Eye (tissue), 1 donor: ENCODE measurements at regions not wholly inside any gene's neighbourhood (a gene's known extent, or its start where the extent isn't known, plus 50 kb on each side); places are given as distances from the start of the nearest gene placed in this dataset.
"Not testable (repeated sequence)": the region's sequence is repeated elsewhere in the genome, so short reads cannot be mapped to it uniquely, and the experiment has no call there.

Experiments
- DNase-seq: peaks from one replicate; pipeline ENCODE4 v3.0.0-alpha.2; 2015

DNA sequence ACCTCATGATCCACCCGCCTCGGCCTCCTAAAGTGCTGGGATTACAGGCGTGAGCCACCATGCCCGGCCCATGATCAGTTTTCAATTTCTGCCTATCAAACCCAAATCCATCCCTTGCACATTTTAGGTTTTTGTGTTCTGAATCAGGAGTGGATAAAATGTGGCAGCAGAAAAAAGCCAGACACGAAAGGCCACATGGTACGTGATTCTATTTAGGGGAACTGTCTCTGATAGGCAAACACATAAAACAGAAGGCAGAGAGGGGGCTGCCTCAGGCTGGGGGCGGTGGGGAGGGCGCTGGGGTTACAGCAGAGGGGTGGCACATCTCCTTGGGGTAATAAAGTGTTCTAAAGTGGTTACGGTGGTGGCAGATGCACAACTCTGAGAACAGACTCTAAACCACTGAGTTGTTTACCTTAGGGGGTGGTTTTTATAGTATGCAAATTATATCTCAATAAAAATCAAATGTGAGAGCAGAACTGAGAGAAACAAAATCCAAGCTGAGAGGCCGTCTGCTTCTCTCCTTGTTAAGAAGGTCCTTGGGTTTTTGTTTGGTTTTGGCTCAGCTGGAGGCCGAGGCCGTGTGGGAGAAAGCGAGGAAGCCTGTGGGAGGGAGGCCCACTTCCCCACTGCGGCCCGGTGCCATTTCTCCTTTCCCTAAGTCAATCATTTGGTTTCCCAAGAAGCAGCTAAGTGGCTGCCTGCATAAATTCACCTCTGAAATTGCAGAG, 78.0 kb downstream of the SOWAHC start:
- DNase-seq, result no peak

DNA sequence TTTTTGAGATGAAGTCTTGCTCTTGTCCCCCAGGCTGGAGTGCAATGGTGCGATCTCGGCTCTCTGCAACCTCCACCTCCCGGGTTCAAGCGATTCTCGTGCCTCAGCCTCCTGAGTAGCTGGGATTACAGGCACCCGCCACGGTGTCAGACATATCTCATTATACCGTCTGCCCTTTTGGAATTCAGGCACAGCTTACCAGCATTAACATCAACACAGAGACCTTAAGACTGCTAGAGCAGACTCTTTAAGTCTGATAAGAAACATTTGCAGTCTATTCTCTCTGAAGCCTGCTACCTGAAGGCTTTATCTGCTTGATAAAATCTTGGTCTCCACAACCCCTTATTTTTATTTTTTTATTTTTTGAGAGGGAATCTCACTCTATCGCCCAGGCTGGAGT, 78.7 kb downstream of the SOWAHC start:
- not testable (repeated sequence) for DNase-seq

DNA sequence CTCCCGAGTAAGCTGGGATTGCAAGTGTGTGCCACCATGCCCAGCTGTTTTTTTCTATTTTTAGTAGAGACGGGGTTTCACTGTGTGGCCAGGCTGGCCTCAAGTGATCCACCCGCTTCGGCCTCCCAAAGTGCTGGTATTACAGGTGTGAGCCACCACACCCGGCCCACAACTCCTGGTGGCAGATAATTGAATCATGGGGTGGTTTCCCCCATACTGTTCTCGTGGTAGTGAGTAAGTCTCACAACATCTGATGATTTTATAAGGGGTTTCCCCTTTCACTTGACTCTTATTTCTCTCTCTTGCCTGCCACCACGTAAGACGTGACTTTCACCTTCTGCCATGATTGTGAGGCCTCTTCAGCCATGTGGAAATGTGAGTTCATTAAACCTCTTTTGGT, 79.1 kb downstream of the SOWAHC start:
- DNase-seq, result not testable (repeated sequence)

DNA sequence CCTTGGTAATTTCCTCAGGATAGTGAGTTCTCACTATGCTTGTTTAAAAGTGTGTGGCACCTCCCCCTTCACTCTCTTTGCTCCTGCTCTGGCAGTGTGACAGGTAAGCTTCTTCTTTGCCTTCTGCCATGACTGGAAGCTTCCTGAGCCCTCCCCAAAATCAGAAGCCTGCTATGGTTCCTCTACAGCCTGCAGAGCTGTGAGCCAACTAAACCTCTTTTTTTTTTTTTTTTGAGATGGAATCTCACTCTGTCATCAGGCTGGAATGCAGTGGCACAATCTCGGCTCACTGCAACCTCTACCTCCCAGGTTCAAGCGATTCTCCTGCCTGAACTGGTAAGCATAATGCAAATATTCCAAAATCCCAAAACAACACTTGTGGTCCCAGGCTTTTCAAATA, 80.0 kb downstream of the SOWAHC start:
- no peak for DNase-seq

DNA sequence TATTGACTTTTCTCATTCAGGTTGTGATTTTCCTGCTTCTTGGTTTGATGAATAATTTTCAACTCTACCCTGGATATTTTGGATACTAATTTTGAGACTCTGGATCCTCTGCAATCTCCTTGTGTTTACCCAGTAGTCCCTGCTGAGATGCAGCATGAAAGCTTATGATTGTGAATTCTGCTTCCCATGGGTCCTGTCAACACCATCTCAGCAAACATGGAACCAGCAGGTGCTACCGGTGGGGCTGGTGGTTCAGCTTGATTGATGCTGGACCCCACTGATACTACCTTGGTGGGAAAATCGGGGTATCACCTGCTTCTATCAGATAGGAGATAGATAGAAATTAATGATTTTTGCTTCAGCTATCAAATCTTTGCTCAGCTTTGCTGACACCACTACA, 81.1 kb downstream of the SOWAHC start:
- no peak for DNase-seq

DNA sequence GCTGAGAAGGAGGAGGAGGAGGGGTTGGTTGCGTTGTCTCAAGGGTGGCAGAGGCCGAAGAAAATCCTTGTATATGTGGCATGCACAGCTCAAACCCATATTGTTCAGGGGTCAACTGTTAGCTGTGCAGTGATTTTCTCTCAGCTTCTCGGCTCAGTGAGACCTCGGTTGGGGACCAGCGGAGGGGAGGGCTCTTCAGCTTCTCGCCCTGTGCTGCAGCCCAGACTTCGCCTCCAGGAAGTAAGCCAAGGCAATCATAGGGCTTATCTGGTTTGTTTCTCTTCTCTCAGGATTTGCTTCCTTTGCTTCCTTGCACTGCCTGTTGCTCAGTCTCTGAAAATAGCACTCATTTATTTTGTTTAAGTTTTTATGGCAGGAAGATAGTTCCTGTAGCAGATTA, 85.5 kb downstream of the SOWAHC start:
- DNase-seq, result peak; percentile 56

DNA sequence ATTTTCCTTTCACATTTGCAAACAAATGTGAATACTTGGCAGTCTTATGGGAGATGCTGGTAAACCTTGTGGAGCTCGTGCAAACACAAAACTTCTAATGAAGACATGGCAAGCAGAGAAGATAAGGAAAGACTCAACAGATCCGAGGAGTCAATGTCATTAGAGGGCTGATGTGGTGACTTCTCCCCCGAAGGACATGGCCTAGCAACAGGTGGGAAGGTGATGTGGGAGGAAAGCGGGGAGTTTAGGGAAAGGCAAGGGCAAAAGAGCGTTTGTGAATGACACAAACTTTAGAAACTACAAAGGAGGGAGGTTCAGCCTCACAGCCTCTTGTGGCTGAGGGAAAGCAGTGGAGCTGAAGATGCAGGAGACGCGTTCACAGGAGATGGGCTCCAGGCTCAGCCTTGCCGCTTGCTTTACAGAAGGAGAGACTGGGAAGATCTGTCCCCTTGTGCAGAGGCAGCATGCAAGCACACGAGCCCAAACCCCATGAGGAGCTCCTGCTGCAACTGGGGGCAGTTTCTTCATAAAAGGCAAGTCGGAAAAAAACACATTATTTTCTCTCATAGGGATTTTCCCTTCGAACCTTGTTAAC, 86.6 kb downstream of the SOWAHC start:
- no peak for DNase-seq

DNA sequence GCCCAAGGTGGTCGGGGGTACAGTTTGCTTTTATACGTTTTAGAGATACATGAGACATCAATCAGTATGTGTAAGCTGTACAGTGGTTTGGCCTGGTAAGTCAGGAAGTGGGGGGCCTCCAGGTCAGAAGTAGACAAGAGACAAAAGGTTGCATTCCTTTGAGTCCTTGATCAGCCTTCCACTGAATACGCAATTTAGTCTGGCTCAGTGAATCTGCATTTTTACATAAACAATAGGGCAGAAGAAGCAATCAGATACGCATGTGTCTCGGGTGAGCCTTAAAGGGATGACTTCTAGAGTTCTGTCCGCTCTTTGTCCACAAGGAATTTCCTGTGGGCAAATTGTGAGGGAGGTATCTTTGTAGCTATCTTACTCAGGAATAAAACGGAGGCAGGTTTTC, 87.2 kb downstream of the SOWAHC start:
- DNase-seq, result no peak

DNA sequence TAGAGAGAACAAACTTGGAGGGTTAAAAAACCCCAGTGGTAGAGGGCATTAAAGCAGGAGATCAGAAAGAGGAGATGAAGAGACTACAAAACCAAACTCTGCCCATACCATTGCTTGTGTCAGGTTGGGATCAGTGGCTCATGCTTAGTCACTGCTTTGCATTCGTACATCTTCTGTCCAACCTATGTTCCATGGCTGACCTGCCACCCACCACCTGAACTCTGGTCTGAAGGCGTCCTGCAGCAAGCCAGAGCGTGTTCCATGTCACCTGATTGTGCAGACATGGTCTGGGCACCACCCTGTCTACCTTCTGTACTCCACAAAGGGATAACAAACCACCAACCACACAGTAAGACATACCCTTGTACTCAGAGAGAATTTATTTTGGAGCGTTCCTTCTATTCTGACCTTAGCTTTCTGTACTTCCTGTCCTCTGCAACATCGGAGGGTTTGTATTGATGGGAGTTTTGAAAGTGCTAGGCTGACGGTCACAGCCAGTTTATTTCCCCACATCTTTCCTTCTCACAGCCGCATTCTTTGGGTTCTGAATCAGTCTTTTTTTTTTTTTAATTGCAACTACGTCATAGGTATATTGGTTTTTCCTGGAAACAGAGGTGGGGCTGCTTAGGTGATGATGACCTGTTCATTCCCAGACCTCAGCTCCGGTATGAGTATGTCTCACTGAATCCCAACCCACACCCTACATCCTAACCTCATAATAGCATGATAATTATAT, 88.3 kb downstream of the SOWAHC start:
- no peak for DNase-seq

DNA sequence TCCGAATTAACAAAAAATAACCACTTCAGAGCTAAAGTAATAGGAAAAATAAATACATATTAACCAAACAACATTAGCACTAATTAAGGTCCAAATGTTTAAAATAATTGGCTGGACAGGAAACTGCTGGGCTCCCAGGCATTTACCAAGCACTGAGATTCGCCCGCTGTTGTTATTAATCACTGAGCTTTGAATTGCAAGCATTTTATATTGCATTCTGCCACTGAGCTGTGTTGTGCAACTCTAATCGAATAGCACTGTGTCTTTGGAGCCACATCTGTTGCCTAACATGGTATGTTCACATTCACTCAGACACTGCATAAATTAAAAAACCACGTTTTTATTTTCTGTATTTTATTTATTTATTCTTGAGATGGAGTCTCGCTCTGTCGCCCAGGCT, 88.9 kb downstream of the SOWAHC start:
- no peak for DNase-seq

DNA sequence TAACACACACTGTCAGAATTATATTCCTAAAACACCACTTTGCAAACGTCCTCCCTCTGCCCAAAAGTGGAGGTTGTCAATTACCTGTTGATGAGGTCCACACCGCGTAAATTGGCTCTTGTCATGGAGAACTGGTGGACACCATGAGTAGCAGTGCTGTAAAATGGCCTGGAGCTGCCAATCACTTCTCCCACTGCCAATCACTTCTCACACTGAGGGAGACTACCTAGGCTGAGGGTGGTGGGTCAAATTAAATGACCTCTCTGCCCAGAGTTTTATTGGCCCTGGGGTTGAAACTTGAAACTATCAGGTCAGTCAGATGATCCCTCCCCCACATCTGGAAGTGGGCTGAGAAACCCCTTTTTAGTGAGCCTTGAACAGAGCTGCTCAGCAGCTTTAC, 89.6 kb downstream of the SOWAHC start:
- DNase-seq, result no peak

DNA sequence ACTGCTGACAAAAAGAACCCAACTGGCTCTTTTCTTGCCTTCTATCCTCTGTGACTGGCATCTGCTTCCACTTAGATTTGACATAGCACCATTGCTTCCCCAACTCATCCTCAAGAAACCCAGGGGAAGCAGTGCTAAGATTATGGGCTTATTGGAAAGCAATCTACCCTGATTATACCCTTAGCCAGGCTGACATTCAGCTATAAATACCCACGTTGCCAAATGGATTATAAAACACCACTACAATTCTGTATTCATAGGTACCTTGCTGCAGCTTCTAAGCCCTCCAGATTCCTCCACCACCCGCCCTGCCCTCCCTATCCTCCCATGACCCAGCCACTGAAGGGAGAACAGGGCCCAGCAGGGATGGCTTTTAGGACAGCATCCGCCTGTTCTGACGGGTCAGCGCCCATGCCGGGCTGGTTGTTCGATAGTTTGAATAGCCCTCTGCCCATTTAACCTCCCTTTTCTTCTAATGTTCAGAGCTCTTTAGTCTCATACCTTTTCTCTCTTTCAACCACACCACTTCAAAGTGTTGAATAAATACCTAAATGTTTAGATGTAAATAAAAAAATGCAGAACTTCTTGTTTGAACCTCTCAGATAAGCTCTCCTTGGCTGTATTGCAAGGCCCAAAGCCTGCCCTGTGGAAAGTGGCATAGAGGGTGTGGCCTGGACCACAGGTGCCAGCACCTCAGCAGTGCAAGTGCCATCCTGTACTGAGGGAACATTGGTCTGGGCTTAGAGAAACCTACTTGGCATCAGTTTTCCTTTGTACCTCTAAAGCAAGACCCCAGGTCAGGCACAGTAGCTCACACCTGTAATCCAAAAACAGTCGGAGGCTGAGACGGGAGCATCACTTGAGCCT, 86.6 kb upstream of the RGPD5 start:
- no peak for DNase-seq

DNA sequence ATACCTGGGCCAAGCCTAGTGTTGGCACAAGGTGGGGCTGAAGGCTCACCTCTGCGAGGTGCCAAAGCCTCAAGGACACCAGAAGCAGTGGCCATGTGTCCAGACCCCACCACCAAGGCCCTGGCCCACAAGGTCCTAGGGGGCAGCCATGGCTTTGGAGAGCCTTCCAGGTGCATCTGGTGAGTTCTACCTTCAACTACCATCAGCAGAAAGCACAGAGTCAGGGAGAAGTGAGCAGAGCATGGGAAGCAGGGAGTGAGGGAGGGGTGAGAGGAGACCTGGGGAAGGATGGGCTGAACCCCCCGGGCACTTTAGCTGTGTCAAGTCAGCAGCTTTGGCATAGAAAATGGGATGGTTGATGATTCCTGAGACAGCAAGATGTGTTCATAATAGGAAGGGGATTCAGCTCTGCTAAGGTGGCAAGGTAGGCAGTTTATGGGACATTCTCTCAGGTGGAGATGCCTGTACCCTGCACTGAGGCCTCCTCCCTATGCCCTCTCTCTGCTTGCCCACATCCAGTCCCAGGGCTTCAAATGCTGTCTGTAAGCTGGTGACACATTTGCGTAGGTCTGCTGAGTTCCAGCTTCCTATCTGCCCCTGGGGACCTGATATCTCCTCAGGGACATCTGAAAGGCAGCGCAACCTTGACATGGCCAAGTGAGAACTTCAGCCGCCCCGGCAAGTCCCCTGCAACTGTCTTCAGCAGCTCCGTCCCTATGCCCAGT, 83.4 kb upstream of the RGPD5 start:
- DNase-seq, result no peak

DNA sequence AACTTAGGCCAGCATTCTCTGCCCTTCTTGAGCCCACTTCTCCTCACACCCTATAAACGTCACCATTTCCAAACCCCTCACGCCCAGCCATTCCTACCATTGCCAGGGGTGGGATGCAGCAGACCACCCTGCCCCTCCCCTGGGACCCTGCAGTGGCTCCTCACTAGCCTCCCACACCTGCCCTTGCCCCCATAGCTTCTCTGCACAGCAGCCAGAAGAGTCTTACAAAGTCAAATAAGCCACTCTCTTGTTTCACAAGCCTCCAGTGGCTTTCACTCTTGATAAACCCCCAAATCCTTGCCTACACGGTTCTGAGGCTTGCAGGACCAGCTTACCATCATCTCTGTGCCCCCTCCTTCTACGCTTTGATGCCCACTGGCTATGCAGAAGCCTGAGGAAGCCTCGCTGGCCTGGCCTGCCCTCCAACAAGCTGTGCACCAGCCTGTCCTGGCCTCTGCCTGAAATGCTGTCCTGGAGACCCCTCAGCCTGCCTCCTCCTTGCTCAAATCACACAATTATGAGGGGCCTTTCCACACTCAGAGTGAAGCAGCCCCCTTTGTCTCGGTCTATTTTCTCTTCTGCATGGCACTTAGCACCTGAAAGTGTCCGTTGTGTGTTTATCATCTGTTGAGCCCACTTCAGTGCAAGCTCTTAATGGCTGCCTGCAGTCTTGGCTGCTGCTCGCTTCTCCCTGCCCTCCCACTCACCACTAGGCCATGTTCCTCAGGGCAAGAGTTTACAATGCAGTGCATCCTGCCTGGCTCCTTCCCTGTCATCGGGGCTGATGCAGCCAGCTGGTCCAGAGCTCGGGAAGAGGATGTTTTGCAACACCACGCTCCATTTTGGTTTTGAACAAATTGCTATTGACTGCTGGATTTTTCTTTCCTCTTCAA, 82.6 kb upstream of the RGPD5 start:
- DNase-seq, result no peak

DNA sequence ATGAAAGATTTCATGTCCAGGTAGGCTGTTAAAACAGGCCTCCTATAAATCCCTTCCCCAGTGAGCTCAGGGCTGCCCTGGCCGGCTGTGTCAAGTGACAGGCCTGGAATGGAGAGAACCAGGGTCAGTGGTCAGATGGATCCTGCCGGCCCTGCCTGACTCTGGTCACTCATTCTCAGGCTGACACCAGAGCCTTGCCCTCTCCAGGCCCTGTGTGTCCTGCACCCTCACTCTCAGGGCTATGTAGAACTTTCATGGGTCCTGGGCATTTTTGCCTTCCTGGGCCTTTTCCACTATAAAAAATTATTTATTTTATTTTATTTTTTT, 82.0 kb upstream of the RGPD5 start:
- no peak for DNase-seq

DNA sequence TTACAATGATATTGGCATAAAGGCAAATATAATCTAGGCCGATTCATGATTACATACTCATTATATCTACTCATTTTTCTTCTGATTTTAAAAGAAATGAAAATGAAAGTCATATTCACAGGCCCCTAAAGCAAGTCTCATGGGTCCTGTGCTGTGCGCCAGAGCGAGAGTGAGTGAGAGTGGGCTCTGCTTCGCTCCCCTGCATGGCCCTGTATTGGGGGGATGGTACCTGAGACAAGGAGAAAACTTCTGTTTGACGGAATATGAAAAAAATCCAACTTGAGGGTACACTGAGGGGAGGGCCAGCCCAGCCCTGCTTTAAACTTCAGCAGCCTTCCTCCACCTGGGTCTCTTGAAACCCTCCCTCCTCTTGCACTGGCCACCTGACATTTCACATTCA, 81.4 kb upstream of the RGPD5 start:
- DNase-seq, result no peak

DNA sequence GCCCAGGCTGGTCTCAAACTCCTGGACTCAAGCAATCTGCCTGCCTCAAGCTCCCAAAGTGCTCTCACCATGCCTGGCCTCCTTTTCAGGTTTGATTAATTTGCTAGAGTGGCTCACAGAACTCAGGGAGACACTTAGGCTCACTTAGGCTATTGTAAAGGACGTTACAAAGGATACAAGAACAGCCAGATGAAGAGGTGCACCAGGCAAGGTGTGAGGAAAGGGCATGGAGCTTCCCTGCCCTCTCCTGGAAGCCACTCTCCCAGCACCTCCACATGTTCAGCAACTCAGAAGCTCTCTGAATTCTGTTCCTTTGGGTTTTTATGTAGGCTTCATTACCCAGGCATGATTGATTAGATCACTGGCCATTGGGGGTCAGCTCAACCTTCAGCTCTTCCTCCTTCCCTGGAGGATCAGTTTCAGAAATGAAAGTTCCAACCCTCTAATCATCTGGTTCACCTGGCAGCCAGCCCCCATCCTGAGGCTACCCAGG, 78.7 kb upstream of the RGPD5 start:
- DNase-seq, result no peak

DNA sequence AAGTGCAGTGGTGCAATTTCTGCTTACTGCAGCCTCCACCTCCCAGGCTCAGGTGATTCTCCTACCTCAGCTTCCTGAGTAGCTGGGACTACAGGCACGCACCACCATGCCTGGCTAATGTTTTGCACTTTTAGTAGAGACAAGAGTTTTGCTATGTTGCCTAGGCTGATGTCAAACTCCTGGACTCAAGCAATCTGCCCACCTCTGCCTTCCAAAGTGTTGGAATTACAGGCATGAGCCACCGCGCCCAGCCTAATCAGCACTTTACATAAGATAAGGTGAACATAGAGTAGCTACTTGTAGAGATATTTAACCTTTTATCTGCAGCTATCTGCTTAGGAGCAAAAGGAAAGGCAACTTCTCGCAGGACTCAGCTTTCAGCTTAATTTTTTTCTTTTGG, 77.5 kb upstream of the RGPD5 start:
- DNase-seq, result not testable (repeated sequence)

DNA sequence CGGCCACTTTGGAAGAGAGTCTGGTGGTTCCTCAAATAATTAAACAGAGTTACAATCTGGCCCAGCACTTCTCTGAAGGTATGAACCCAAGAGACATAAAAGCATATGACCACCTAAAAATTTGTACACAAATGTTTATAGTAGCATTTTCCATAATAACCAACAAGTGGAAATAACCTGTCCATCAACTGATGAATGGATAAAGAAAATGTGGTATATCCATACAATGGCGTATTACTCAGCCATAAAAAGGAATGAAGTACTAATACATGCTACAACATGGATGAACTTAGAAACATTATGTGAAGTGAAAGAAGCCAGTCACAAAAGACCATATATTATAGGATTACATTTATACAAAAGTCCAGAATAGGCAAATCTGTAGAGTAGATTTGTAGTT, 76.0 kb upstream of the RGPD5 start:
- no peak for DNase-seq

DNA sequence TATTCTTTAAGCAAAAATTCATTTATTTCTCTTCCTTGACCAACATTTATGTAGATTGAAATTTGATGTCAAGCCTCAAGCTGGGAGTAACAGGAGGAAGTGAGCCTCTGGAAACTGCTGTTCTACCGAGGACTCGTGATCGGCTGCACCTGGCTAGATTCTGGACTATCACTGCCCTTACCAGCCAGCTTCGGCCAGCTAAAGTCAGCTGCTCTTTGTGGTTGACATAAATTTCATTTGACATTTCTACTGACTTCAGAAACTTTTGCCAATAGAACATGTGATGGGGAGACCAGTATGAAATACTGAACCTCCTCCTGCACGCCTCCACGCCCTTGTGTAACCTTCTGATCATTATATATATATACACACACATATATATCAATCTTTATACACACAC, 74.2 kb upstream of the RGPD5 start:
- DNase-seq, result no peak

DNA sequence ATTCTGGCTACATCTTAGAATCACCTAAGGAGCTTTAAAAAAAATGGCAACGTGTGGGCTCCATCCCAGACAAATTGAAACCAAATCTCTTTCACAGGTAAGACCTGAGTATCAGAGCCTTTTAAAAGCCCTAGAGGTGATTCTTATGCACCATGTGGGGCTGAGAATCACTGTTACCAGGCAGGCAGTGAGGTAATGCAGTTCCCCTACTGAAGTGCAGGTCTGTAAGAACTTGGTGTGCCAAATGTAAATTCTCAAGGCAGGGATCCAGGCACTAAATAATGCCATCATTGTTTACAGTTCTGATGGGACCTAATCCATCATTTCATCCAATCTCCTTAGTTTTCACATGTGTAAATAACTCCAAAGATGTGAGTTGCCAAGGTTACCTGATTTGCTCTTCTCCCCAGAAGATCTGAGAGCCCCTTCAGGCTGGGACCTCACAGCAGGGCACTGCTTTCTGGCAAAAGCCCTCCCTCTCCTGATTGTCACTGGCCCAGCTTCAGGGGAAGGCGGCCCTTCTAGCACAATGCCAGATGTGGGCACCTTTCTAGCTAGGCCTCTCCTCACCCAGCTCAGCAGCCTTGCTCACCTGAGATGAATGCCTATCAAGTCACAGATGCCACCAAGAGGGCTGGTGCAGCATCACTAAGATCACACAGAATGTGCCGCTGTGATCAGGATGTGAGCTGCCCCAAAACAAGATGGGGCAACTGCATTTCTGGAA, 73.6 kb upstream of the RGPD5 start:
- no peak for DNase-seq
